HAP-1 (cell line): ENCODE measurements at regions not wholly inside any gene's neighbourhood (a gene's known extent, or its start where the extent isn't known, plus 50 kb on each side); places are given as distances from the start of the nearest gene placed in this dataset.

ENCODE experiments used
- DNase-seq, 2 experiments: peaks; one replicate each; pipeline ENCODE4 v3.0.0-alpha.2; 2016 to 2020; ENCODE audit warnings: low spot score in 2 of 2
- H3K27me3 ChIP-seq: fragments of 250-450 bp; sonication (Bioruptor Pico); 2 replicates; pipeline ENCODE4 v1.5.1; 2020; ENCODE audit warnings: low read depth, mild to moderate bottlenecking, moderate library complexity
- H3K36me3 ChIP-seq: fragments of 250-450 bp; sonication (Bioruptor Pico); replicated peaks from 2 replicates; pipeline ENCODE4 v1.5.1; 2020; ENCODE audit warnings: mild to moderate bottlenecking
- H3K4me1 ChIP-seq: fragments of 250-450 bp; sonication (Bioruptor Pico); 2 replicates; pipeline ENCODE4 v1.5.1; 2020; ENCODE audit warnings: mild to moderate bottlenecking
- H3K4me3 ChIP-seq: fragments of 250-450 bp; sonication (Bioruptor Pico); 2 replicates; pipeline ENCODE4 v1.5.1; 2020; ENCODE audit warnings: mild to moderate bottlenecking, moderate library complexity
- H3K9me3 ChIP-seq: fragments of 250-450 bp; sonication (Bioruptor Pico); 2 replicates; pipeline ENCODE4 v1.5.1; 2020; ENCODE audit warnings: mild to moderate bottlenecking, moderate library complexity
- in situ Hi-C: fragments of 300-500 bp; cut with MboI; formaldehyde crosslinking; loops from 3 replicates; pipeline ENCODE4 v1.14.3; 2020; ENCODE audit warnings: low sequenced_read_pairs, inconsistent platforms, mixed read lengths

DNA sequence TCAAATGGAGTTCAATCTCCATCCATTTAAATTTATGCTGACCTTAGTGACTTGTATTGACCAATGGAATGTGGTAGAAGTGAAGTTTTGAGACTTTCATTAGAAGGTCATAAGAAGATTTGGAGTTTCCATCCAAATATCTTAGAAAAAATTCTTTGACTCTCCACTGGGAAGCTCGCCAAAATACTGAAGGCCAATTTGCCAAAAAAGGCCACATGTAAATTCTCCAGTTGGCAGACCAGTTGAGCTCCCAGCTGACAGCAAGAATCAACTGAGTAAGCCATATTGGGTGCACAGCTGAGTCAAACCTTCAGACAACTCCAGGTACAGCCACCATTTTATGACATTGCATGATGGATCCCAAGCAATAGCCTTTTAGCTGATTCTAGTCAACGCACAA lies 228.3 kb upstream of the SETBP1 start:
- no peaks in the 10 kb centered on the region for H3K36me3 ChIP-seq

DNA sequence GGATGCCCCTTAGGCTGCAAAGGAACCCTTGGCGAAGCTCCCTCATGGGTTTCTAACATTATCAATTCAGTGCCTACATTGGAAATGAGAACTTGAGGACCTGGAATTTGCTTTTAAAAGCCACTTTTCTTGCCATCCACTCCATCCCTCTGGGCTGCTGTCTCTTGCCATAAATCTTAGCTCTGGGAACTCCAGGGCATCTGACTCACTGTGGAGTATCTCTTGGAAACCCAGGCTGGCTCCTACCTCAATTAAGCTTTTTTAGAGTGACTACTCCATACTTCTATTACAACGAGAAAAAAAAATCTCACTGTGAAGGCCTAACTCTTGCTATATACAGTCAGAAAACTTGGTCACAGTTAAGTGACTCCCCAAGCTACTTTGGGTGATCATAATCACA lies 227.2 kb upstream of the SETBP1 start:
- Histone ChIP-seq H3K27me3 (no peaks in the 10 kb centered on the region), H3K4me3 (no peak overlapping the region), H3K36me3 (no peaks in the 10 kb centered on the region), H3K4me1 (no peaks in the 10 kb centered on the region), H3K9me3 (no peaks in the 10 kb centered on the region)
- in situ Hi-C loops = no loop called here
- DNase-seq = no peak

More for the DNA sequence above, 228.3 kb upstream of the SETBP1 start:
- H3K4me3 ChIP-seq = no peak overlapping the region
- no peaks in the 10 kb centered on the region for H3K4me1 ChIP-seq
- no peaks in the 10 kb centered on the region for H3K9me3 ChIP-seq
- DNase-seq = no peak
- H3K27me3 ChIP-seq = no peaks in the 10 kb centered on the region
- in situ Hi-C loops = no loop called here

- Histone ChIP-seq H3K27me3 (no peaks in the 10 kb centered on the region), H3K9me3 (no peaks in the 10 kb centered on the region), H3K4me3 (no peak overlapping the region), H3K4me1 (no peaks in the 10 kb centered on the region), H3K36me3 (no peaks in the 10 kb centered on the region)
- DNase-seq = no peak
- in situ Hi-C loops = no loop called here
These were observed 221.9 kb upstream of the SETBP1 start for GRCh38 chr18:44458777-44459176.

- Histone ChIP-seq H3K9me3 (no peaks in the 10 kb centered on the region), H3K4me3 (no peak overlapping the region), H3K27me3 (no peaks in the 10 kb centered on the region), H3K4me1 (no peaks in the 10 kb centered on the region), H3K36me3 (no peaks in the 10 kb centered on the region)
- DNase-seq = no peak
- in situ Hi-C loops = no loop called here
These were observed 216.1 kb upstream of the SETBP1 start for GRCh38 chr18:44464398-44465180.

DNA sequence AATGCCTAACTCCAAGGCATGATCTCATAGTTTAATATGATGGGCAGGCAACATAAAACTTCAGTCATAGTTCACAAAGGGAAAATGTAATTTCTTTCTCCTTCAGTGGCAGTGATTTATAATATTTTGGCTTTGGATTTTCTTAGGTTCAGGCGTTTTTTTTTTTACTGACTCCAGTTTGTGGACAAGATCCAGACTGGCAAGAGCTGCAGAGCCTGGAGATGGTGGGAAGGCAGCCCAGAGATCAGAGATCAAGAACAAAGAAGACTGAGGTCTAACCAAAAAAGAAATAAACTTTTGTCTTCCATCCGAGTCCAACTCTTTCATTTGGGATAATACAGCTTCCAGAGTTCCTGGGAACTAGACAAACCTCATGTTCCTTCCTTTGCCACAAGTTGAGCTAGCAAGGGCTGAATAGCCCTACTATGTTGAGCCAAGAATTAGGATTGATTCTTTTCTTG lies 215.3 kb upstream of the SETBP1 start:
- no peak for DNase-seq
- H3K9me3 ChIP-seq = no peaks in the 10 kb centered on the region
- in situ Hi-C loops = no loop called here
- H3K27me3 ChIP-seq = no peaks in the 10 kb centered on the region
- no peak overlapping the region for H3K4me3 ChIP-seq
- no peaks in the 10 kb centered on the region for H3K36me3 ChIP-seq
- no peaks in the 10 kb centered on the region for H3K4me1 ChIP-seq

GRCh38 chr18:44466997-44467396 lies 213.7 kb upstream of the SETBP1 start:
- in situ Hi-C loops = no loop called here
- Histone ChIP-seq H3K27me3 (no peaks in the 10 kb centered on the region), H3K9me3 (no peaks in the 10 kb centered on the region), H3K4me1 (no peaks in the 10 kb centered on the region), H3K4me3 (no peak overlapping the region), H3K36me3 (no peaks in the 10 kb centered on the region)
- DNase-seq = no peak

GRCh38 chr18:44467718-44468117 lies 213.0 kb upstream of the SETBP1 start:
- Histone ChIP-seq H3K36me3 (no peaks in the 10 kb centered on the region), H3K4me1 (no peaks in the 10 kb centered on the region), H3K27me3 (no peaks in the 10 kb centered on the region), H3K4me3 (no peak overlapping the region), H3K9me3 (no peaks in the 10 kb centered on the region)
- in situ Hi-C loops = no loop called here
- DNase-seq = no peak

DNA sequence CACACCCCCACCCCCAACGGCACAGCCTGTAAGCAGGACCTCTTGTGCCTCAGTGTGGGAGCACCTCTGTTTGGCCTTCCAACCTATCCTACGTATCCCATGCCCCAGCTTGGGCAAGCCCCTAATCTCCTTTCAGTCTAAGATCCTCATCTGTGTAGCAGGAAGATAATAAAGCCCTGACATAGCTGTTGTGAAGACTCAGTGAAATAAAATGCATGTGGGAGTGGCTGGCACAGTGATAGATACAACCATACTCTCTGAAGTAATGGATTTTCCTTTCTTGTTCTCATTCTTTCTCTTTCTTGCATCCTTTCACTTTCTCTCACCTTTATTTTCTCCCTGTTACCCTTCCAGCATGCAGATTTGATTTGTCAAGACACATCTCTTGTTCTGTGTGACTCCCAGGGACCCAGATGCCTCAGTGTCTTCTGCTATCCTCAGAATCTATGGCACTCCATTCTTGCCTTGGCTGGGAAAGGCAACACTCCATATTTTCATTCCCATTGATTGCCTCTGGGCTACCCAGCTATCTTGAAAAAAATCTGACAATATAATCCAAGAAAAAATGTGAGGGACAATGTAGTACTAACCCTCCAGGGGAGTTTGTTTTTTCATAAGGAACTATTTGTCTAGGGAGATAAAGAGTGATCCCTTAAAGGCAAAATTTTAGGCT lies 207.2 kb upstream of the SETBP1 start:
- Histone ChIP-seq H3K4me3 (no peak overlapping the region), H3K4me1 (no peaks in the 10 kb centered on the region), H3K27me3 (no peaks in the 10 kb centered on the region), H3K36me3 (no peaks in the 10 kb centered on the region), H3K9me3 (no peaks in the 10 kb centered on the region)
- in situ Hi-C loops = no loop called here
- DNase-seq = no peak

DNA sequence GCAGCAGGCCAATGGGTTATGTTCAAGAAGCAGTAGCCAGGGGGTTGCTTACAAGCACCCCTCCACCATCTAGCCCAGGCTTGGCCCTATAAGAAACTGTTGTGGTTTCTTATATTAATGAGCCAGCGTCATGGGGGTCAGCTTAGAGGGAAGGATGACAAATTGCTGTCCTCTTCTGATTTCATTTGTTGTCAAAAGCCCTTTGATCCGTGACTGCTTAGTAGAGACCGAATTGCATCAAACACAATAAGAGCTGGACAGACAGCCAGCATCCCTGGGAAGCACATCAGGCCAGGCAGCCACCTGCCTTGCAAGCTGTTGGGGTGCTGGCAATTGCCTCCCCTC lies 206.6 kb upstream of the SETBP1 start:
- in situ Hi-C loops = no loop called here
- Histone ChIP-seq H3K27me3 (no peaks in the 10 kb centered on the region), H3K4me3 (no peak overlapping the region), H3K36me3 (no peaks in the 10 kb centered on the region), H3K4me1 (no peaks in the 10 kb centered on the region), H3K9me3 (no peaks in the 10 kb centered on the region)
- DNase-seq = no peak

DNA sequence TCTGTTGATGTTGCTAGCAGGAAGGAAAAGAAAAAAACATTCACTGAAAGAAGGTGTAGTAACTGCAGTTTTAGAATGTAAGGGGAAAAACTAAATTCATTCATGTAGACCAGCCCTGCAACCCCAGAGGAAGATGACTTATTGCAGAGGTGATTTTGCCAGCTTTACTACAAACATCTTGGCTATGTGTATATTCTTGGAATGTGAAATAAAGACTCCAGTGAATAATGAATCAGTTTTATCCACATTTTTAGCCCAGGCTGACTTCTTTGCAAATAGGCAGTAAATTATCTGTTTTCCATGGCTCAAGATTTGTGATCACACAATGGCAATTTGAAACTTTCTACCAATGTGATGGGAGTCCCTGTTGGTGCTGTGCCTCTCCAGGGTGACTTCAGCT lies 206.1 kb upstream of the SETBP1 start:
- in situ Hi-C loops = no loop called here
- DNase-seq = no peak
- Histone ChIP-seq H3K9me3 (no peaks in the 10 kb centered on the region), H3K36me3 (no peaks in the 10 kb centered on the region), H3K27me3 (no peaks in the 10 kb centered on the region), H3K4me3 (no peak overlapping the region), H3K4me1 (no peaks in the 10 kb centered on the region)

- Histone ChIP-seq H3K4me1 (no peaks in the 10 kb centered on the region), H3K9me3 (no peaks in the 10 kb centered on the region), H3K36me3 (no peaks in the 10 kb centered on the region), H3K27me3 (no peaks in the 10 kb centered on the region), H3K4me3 (no peak overlapping the region)
- in situ Hi-C loops = no loop called here
- no peak for DNase-seq
These were observed 197.9 kb upstream of the SETBP1 start for GRCh38 chr18:44482761-44483160.

- Histone ChIP-seq H3K27me3 (no peaks in the 10 kb centered on the region), H3K9me3 (no peaks in the 10 kb centered on the region), H3K36me3 (no peaks in the 10 kb centered on the region), H3K4me3 (no peak overlapping the region), H3K4me1 (no peaks in the 10 kb centered on the region)
- in situ Hi-C loops = no loop called here
- no peak for DNase-seq
These were observed 185.5 kb upstream of the SETBP1 start for GRCh38 chr18:44495151-44495550.

- Histone ChIP-seq H3K9me3 (no peaks in the 10 kb centered on the region), H3K36me3 (no peaks in the 10 kb centered on the region), H3K4me3 (no peak overlapping the region), H3K27me3 (no peaks in the 10 kb centered on the region), H3K4me1 (no peaks in the 10 kb centered on the region)
- DNase-seq = no peak
- in situ Hi-C loops = no loop called here
These were observed 183.4 kb upstream of the SETBP1 start for GRCh38 chr18:44497311-44497710.

DNA sequence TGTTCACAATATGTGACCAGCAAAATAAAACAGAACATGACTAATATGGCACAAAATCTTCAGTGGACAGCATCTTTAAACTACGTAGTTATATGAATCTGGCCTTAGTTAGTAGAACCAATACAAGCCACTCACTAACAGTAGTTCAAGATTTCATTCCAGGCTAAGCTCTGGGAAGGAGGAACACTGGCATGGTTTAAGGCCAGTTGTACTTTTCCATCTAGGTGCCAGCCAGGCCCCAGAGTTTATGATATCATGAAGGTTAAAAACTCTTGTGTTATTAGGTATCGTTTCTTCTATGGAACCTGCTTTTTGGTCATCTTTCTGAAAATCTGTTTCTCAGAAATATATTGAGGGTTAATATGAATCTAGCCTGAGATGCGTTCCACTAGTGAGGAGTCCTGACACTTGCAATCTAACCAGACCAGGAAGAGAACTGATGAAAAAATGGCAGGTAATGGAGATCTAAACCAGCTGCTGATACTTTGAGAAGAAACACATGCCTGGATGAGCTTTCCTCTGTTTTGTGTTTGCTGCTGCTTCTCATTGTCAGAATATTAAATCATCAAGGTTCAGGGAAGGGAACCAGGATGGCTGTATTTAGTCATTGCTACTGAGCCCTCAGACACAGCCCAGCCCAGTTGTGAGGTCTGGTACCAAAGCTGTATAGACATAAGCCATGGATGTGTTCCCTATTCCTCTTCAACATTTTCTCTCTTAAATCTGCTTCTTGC lies 182.8 kb upstream of the SETBP1 start:
- H3K4me1 ChIP-seq = no peaks in the 10 kb centered on the region
- in situ Hi-C loops = no loop called here
- no peaks in the 10 kb centered on the region for H3K9me3 ChIP-seq
- H3K27me3 ChIP-seq = no peaks in the 10 kb centered on the region
- no peak overlapping the region for H3K4me3 ChIP-seq
- no peak for DNase-seq
- H3K36me3 ChIP-seq = no peaks in the 10 kb centered on the region
